Fibroblast of lung (primary cell): ENCODE measurements at regions not wholly inside any gene's neighbourhood (a gene's known extent, or its start where the extent isn't known, plus 50 kb on each side); places are given as distances from the start of the nearest gene placed in this dataset.

ENCODE experiments used
- EZH2 ChIP-seq: IDR thresholded peaks from 2 replicates; pipeline ENCODE4 v1.5.1; 2012; ENCODE audit warnings: low read length, control low read depth, mild to moderate bottlenecking; ENCODE audit errors: missing control alignments
- TF ChIP-seq, protein P1 (sequence below), 2 donors: IDR thresholded peaks in 1 of 2; conservative IDR thresholded peaks in 1 of 2; 1 replicate in 1 of 2; 2 replicates in 1 of 2; pipeline ENCODE4 v1.5.1; 2011 to 2012; ENCODE audit warnings: low read length in 2 of 2, control low read depth in 1 of 2, inconsistent platforms in 1 of 2, low read depth in 1 of 2, mild to moderate bottlenecking in 1 of 2

GRCh38 chr20:46785958-46786357, 76.5 kb downstream of the SLC2A10 start:
- TF ChIP-seq, protein P1, sequence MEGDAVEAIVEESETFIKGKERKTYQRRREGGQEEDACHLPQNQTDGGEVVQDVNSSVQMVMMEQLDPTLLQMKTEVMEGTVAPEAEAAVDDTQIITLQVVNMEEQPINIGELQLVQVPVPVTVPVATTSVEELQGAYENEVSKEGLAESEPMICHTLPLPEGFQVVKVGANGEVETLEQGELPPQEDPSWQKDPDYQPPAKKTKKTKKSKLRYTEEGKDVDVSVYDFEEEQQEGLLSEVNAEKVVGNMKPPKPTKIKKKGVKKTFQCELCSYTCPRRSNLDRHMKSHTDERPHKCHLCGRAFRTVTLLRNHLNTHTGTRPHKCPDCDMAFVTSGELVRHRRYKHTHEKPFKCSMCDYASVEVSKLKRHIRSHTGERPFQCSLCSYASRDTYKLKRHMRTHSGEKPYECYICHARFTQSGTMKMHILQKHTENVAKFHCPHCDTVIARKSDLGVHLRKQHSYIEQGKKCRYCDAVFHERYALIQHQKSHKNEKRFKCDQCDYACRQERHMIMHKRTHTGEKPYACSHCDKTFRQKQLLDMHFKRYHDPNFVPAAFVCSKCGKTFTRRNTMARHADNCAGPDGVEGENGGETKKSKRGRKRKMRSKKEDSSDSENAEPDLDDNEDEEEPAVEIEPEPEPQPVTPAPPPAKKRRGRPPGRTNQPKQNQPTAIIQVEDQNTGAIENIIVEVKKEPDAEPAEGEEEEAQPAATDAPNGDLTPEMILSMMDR (conservative IDR thresholded peaks at IDR 0.05 in 1 of 2, IDR thresholded peaks at IDR 0.05 in 1 of 2; ENCODE audit: low read depth in 1 of 2, low read length in 2 of 2): no peak
- no peak for TF ChIP-seq EZH2
